GM23338 (cell line): ENCODE measurements at regions not wholly inside any gene's neighbourhood (a gene's known extent, or its start where the extent isn't known, plus 50 kb on each side); places are given as distances from the start of the nearest gene placed in this dataset.

Experiments
- ATAC-seq: fragments of 200-7000 bp; cut with Tn5 transposase; 3 replicates; pipeline ENCODE4 v1.9.1; 2020
- DNase-seq: peaks from one replicate; pipeline ENCODE4 v3.0.0-alpha.2; 2015; ENCODE audit warnings: low spot score
- H2AFZ ChIP-seq: fragments of 200-600 bp; sonication (generic); 2 replicates; pipeline ENCODE4 v1.8.0; 2016; ENCODE audit warnings: antibody characterized with exemption, mild to moderate bottlenecking, moderate library complexity
- H3F3A ChIP-seq: fragments of 200-600 bp; sonication (generic); replicated peaks from 2 replicates; pipeline ENCODE4 v1.8.0; 2017; ENCODE audit warnings: antibody characterized with exemption, mixed run types, low read depth
- H3K27ac ChIP-seq: fragments of 200-600 bp; sonication (generic); 2 replicates; pipeline ENCODE4 v1.6.1; 2016; ENCODE audit warnings: low read depth
- H3K27me3 ChIP-seq: fragments of 200-600 bp; sonication (generic); 2 replicates; pipeline ENCODE4 v1.8.0; 2016; ENCODE audit warnings: mild to moderate bottlenecking, mixed run types, moderate library complexity; ENCODE audit not compliant: insufficient read depth
- H3K36me3 ChIP-seq: fragments of 200-600 bp; sonication (generic); 2 replicates; pipeline ENCODE4 v1.8.0; 2016; ENCODE audit warnings: mild to moderate bottlenecking; ENCODE audit not compliant: insufficient read depth
- H3K4me1 ChIP-seq: fragments of 200-600 bp; sonication (generic); 2 replicates; pipeline ENCODE4 v1.8.0; 2016; ENCODE audit warnings: mild to moderate bottlenecking, moderate library complexity; ENCODE audit not compliant: insufficient read depth
- H3K4me2 ChIP-seq: fragments of 200-600 bp; sonication (generic); 2 replicates; pipeline ENCODE4 v1.7.1; 2017; ENCODE audit warnings: mixed run types
- H3K4me3 ChIP-seq: fragments of 200-600 bp; sonication (generic); 2 replicates; pipeline ENCODE4 v1.6.1; 2016; ENCODE audit warnings: mixed run types
- H3K79me2 ChIP-seq: fragments of 200-600 bp; sonication (generic); replicated peaks from 2 replicates; pipeline ENCODE4 v1.8.0; 2017; ENCODE audit warnings: mild to moderate bottlenecking; ENCODE audit not compliant: insufficient read depth
- H3K9me2 ChIP-seq: fragments of 200-600 bp; sonication (generic); 2 replicates; pipeline ENCODE4 v1.8.0; 2017; ENCODE audit not compliant: insufficient read depth
- H4K20me1 ChIP-seq: fragments of 200-600 bp; sonication (generic); replicated peaks from 2 replicates; pipeline ENCODE4 v1.8.0; 2017; ENCODE audit warnings: mild to moderate bottlenecking; ENCODE audit not compliant: insufficient read depth
- H3K27ac Mint-ChIP-seq: 2 replicates; pipeline ENCODE4 v1.8.0; 2020; ENCODE audit warnings: inconsistent platforms, mild to moderate bottlenecking, moderate library complexity, mixed read lengths
- H3K27me3 Mint-ChIP-seq: 3 replicates; pipeline ENCODE4 v1.8.0; 2022; ENCODE audit warnings: low read depth, mild to moderate bottlenecking, moderate library complexity, mixed read lengths, inconsistent platforms; ENCODE audit not compliant: insufficient read depth, poor library complexity
- H3K36me3 Mint-ChIP-seq: 3 replicates; pipeline ENCODE4 v1.8.0; 2021; ENCODE audit warnings: low read depth, mild to moderate bottlenecking, inconsistent platforms, moderate library complexity, mixed read lengths
- H3K4me1 Mint-ChIP-seq: 3 replicates; pipeline ENCODE4 v1.8.0; 2020; ENCODE audit warnings: mild to moderate bottlenecking, inconsistent platforms, mixed read lengths
- H3K4me3 Mint-ChIP-seq: 3 replicates; pipeline ENCODE4 v1.8.0; 2021; ENCODE audit warnings: moderate library complexity, mild to moderate bottlenecking, inconsistent platforms, mixed read lengths
- H3K9me3 Mint-ChIP-seq: 3 replicates; pipeline ENCODE4 v1.8.0; 2020; ENCODE audit warnings: moderate library complexity, mild to moderate bottlenecking, inconsistent platforms, mixed read lengths
- CREB1 ChIP-seq: fragments of 250-450 bp; sonication (Bioruptor Pico); IDR thresholded peaks from 2 replicates; pipeline ENCODE4 v1.5.0; 2020; ENCODE audit warnings: low read depth, mild to moderate bottlenecking, moderate library complexity
- EZH2 ChIP-seq: fragments of 200-600 bp; sonication (generic); IDR thresholded peaks from one replicate; pipeline ENCODE4 v1.8.0; 2017; ENCODE audit warnings: antibody characterized with exemption, mild to moderate bottlenecking, low read depth; ENCODE audit not compliant: unreplicated experiment
- EZH2phosphoT487 ChIP-seq: fragments of 200-600 bp; sonication (generic); IDR thresholded peaks from one replicate; pipeline ENCODE4 v1.8.1; 2018; ENCODE audit warnings: antibody characterized with exemption; ENCODE audit not compliant: unreplicated experiment
- NANOG ChIP-seq: IDR thresholded peaks from 2 replicates; pipeline ENCODE4 v1.6.1; 2016; ENCODE audit warnings: antibody characterized with exemption, borderline replicate concordance
- POLR2AphosphoS5 ChIP-seq: IDR thresholded peaks from 2 replicates; pipeline ENCODE4 v1.6.1; 2016; ENCODE audit warnings: antibody characterized with exemption, low read depth
- STAT1 ChIP-seq: IDR thresholded peaks from one replicate; pipeline ENCODE4 v1.6.1; 2016; ENCODE audit warnings: antibody characterized with exemption; ENCODE audit not compliant: unreplicated experiment
- ZNF114 ChIP-seq: fragments of 250-450 bp; sonication (Bioruptor Pico); IDR thresholded peaks from 2 replicates; pipeline ENCODE4 v1.5.0; 2020; ENCODE audit warnings: mild to moderate bottlenecking, moderate library complexity
- ZNF462 ChIP-seq: fragments of 250-450 bp; sonication (Bioruptor Pico); IDR thresholded peaks from 2 replicates; pipeline ENCODE4 v1.5.0; 2020; ENCODE audit warnings: mild to moderate bottlenecking, moderate library complexity
- TF ChIP-seq, protein P1 (sequence below): IDR thresholded peaks from 2 replicates; pipeline ENCODE4 v1.6.1; 2016; ENCODE audit warnings: antibody characterized with exemption
- TF ChIP-seq, protein P2 (sequence below): IDR thresholded peaks from one replicate; pipeline ENCODE4 v1.6.1; 2018; ENCODE audit warnings: antibody characterized with exemption; ENCODE audit not compliant: unreplicated experiment
- TF ChIP-seq, protein P3 (sequence below), 2 experiments: fragments of 200-600 bp in 1 of 2; sonication (generic) in 1 of 2; conservative IDR thresholded peaks; 2 replicates each; pipeline versions ENCODE4 v1.5.1 to v1.6.1; 2016 to 2017; ENCODE audit warnings: antibody characterized with exemption in 2 of 2, low read depth in 2 of 2, mild to moderate bottlenecking in 2 of 2, moderate library complexity in 1 of 2

- Histone ChIP-seq H3K4me2 (no peak overlapping the region), H3K9me2 (no peaks in the 10 kb centered on the region), H3K27ac (no peak overlapping the region), H3F3A (no peaks in the 10 kb centered on the region), H2AFZ (no peak overlapping the region), H3K79me2 (no peaks in the 10 kb centered on the region), H3K4me1 (no peaks in the 10 kb centered on the region), H4K20me1 (no peaks in the 10 kb centered on the region), H3K36me3 (no peaks in the 10 kb centered on the region), H3K4me3 (no peak overlapping the region), H3K27me3 (no peaks in the 10 kb centered on the region)
- peaks cover 6% of the 10 kb centered on the region for H3K27me3 Mint-ChIP-seq
- H3K4me3 Mint-ChIP-seq: no peak overlapping the region
- H3K36me3 Mint-ChIP-seq: peaks cover 39% of the 10 kb centered on the region
- H3K27ac Mint-ChIP-seq: no peak overlapping the region
- TF ChIP-seq ZNF462 (CRISPR knock-in tag): no peak
- no peak for TF ChIP-seq POLR2AphosphoS5
- TF ChIP-seq, protein P1, sequence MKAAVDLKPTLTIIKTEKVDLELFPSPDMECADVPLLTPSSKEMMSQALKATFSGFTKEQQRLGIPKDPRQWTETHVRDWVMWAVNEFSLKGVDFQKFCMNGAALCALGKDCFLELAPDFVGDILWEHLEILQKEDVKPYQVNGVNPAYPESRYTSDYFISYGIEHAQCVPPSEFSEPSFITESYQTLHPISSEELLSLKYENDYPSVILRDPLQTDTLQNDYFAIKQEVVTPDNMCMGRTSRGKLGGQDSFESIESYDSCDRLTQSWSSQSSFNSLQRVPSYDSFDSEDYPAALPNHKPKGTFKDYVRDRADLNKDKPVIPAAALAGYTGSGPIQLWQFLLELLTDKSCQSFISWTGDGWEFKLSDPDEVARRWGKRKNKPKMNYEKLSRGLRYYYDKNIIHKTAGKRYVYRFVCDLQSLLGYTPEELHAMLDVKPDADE: no peak
- no peak for TF ChIP-seq EZH2phosphoT487
- TF ChIP-seq, protein P2, sequence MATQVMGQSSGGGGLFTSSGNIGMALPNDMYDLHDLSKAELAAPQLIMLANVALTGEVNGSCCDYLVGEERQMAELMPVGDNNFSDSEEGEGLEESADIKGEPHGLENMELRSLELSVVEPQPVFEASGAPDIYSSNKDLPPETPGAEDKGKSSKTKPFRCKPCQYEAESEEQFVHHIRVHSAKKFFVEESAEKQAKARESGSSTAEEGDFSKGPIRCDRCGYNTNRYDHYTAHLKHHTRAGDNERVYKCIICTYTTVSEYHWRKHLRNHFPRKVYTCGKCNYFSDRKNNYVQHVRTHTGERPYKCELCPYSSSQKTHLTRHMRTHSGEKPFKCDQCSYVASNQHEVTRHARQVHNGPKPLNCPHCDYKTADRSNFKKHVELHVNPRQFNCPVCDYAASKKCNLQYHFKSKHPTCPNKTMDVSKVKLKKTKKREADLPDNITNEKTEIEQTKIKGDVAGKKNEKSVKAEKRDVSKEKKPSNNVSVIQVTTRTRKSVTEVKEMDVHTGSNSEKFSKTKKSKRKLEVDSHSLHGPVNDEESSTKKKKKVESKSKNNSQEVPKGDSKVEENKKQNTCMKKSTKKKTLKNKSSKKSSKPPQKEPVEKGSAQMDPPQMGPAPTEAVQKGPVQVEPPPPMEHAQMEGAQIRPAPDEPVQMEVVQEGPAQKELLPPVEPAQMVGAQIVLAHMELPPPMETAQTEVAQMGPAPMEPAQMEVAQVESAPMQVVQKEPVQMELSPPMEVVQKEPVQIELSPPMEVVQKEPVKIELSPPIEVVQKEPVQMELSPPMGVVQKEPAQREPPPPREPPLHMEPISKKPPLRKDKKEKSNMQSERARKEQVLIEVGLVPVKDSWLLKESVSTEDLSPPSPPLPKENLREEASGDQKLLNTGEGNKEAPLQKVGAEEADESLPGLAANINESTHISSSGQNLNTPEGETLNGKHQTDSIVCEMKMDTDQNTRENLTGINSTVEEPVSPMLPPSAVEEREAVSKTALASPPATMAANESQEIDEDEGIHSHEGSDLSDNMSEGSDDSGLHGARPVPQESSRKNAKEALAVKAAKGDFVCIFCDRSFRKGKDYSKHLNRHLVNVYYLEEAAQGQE: no peak
- TF ChIP-seq CREB1: no peak
- no peak for TF ChIP-seq EZH2
- TF ChIP-seq ZNF114 (CRISPR knock-in tag): no peak
- TF ChIP-seq, protein P3, sequence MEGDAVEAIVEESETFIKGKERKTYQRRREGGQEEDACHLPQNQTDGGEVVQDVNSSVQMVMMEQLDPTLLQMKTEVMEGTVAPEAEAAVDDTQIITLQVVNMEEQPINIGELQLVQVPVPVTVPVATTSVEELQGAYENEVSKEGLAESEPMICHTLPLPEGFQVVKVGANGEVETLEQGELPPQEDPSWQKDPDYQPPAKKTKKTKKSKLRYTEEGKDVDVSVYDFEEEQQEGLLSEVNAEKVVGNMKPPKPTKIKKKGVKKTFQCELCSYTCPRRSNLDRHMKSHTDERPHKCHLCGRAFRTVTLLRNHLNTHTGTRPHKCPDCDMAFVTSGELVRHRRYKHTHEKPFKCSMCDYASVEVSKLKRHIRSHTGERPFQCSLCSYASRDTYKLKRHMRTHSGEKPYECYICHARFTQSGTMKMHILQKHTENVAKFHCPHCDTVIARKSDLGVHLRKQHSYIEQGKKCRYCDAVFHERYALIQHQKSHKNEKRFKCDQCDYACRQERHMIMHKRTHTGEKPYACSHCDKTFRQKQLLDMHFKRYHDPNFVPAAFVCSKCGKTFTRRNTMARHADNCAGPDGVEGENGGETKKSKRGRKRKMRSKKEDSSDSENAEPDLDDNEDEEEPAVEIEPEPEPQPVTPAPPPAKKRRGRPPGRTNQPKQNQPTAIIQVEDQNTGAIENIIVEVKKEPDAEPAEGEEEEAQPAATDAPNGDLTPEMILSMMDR (conservative IDR thresholded peaks at IDR 0.05; ENCODE audit: low read depth in 2 of 2): no peak
- no peak for TF ChIP-seq NANOG
- TF ChIP-seq STAT1: no peak
- ATAC-seq: no peak
- no peak for DNase-seq
- H3K9me3 Mint-ChIP-seq: peaks cover 64% of the 10 kb centered on the region
- H3K4me1 Mint-ChIP-seq: peaks cover 4% of the 10 kb centered on the region; the same call in 2 of the 3 replicates
Measured at GRCh38 chr2:153588408-153588807, 109.8 kb upstream of the RPRM start.
